Panc1 (cell line): ENCODE measurements at regions not wholly inside any gene's neighbourhood (a gene's known extent, or its start where the extent isn't known, plus 50 kb on each side); places are given as distances from the start of the nearest gene placed in this dataset.

ENCODE experiments used
- ATAC-seq: fragments of 200-7000 bp; cut with Tn5 transposase; 2 replicates; pipeline ENCODE4 v1.9.1; 2020; ENCODE audit warnings: mild to moderate bottlenecking, moderate library complexity
- BruUV-seq: library from RNA; stranded (reverse); fragments of 400-500 nt; replicated peaks from 2 replicates; lab custom pipeline; 2021; lab: Mats Ljungman, UMichigan
- CTCF ChIA-PET: fragments of 300-600 bp; sonication (Branson Sonifier 250); formaldehyde crosslinking; loops from one replicate; lab custom pipeline; 2022; ENCODE audit warnings: antibody characterized with exemption; lab: Charles Lee
- POLR2A ChIA-PET: fragments of 300-600 bp; sonication (Branson Sonifier 250); formaldehyde crosslinking; loops from one replicate; lab custom pipeline; 2022; ENCODE audit warnings: antibody characterized with exemption; lab: Charles Lee
- DNase-seq: peaks from one replicate; pipeline ENCODE4 v3.0.0-alpha.2; 2010; ENCODE audit warnings: low read depth, low spot score
- H3K27ac ChIP-seq: 2 replicates; pipeline ENCODE4 v1.5.1; 2011; ENCODE audit warnings: mild to moderate bottlenecking, low read length, inconsistent platforms
- H3K27me3 ChIP-seq: fragments of 200-500 bp; sonication (Bioruptor generic); 2 replicates; pipeline ENCODE4 v1.6.0; 2014; ENCODE audit warnings: low read length, inconsistent platforms; ENCODE audit not compliant: control insufficient read depth, insufficient read depth
- H3K36me3 ChIP-seq: fragments of 200-500 bp; sonication (Bioruptor generic); 2 replicates; pipeline ENCODE4 v1.5.1; 2014; ENCODE audit warnings: inconsistent platforms, mild to moderate bottlenecking, low read length, moderate library complexity; ENCODE audit not compliant: control insufficient read depth, insufficient read depth
- H3K4me1 ChIP-seq: 2 replicates; pipeline ENCODE4 v1.5.1; 2011; ENCODE audit warnings: inconsistent platforms, mild to moderate bottlenecking, low read length, moderate library complexity; ENCODE audit not compliant: control insufficient read depth, insufficient read depth
- H3K4me3 ChIP-seq, 2 experiments: 2 replicates each; pipeline ENCODE4 v1.5.1; 2011 to 2012; ENCODE audit warnings: low read depth in 2 of 2, low read length in 2 of 2, mild to moderate bottlenecking in 2 of 2, inconsistent platforms in 1 of 2, moderate library complexity in 1 of 2
- H3K9me3 ChIP-seq: fragments of 200-500 bp; sonication (Bioruptor generic); 2 replicates; pipeline ENCODE4 v1.5.1; 2014; ENCODE audit warnings: low read depth, mild to moderate bottlenecking, inconsistent platforms, low read length, moderate library complexity; ENCODE audit not compliant: control insufficient read depth, insufficient read depth
- POLR2AphosphoS5 ChIP-seq: IDR thresholded peaks from 2 replicates; pipeline ENCODE4 v1.6.1; 2012; ENCODE audit warnings: mild to moderate bottlenecking, low read depth, low read length, moderate library complexity
- SIN3A ChIP-seq: IDR thresholded peaks from 2 replicates; pipeline ENCODE4 v1.6.1; 2012; ENCODE audit warnings: low read depth, mild to moderate bottlenecking, low read length, moderate library complexity, borderline replicate concordance; ENCODE audit not compliant: insufficient read depth
- TCF7L2 ChIP-seq: IDR thresholded peaks from 2 replicates; pipeline ENCODE4 v1.6.1; 2011; ENCODE audit warnings: mild to moderate bottlenecking, low read depth, low read length, inconsistent platforms
- in situ Hi-C: cut with HindIII; loops from 2 replicates; pipeline ENCODE4 v1.10.0; 2016; ENCODE audit warnings: low sequenced_read_pairs, low pct_unique_long_range_greater_than_20kb
- intact Hi-C: fragments of 100-400 bp; cut with micrococcal nuclease; formaldehyde crosslinking; loops from one replicate; pipeline ENCODE4 v1.10.0; 2022; ENCODE audit not compliant: unreplicated experiment
- TF ChIP-seq, protein P1 (sequence below): fragments of 450-650 bp; IDR thresholded peaks from 2 replicates; pipeline ENCODE4 v1.5.1; 2017; ENCODE audit warnings: mild to moderate bottlenecking
- TF ChIP-seq, protein P2 (sequence below), 2 experiments: IDR thresholded peaks; 2 replicates each; pipeline ENCODE4 v1.6.1; 2011 to 2012; ENCODE audit warnings: low read depth in 2 of 2, control low read depth in 1 of 2, low read length in 1 of 2, mild to moderate bottlenecking in 1 of 2, moderate library complexity in 1 of 2; ENCODE audit not compliant: insufficient read depth in 1 of 2

DNA sequence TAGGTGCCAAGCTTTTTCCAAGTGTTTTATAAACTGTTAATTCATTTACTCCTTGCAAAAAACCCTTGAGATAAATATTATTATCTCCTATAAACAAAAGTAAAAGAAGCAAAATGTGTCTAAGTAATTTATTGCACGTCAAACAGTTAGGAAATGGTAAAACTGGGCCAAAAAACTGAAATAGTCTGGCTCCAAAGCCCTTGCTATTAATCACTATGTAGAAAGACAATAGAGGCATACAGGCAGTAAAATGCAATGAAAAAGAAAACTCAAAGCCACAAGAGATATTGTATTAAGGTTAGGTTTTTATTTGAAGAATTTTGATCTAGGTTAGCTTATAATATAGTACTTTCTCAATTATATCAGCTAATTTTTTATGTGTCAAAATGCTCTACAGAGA lies 457.7 kb downstream of the ANXA1 start:
- no peak overlapping the region for H3K27ac ChIP-seq
- no TSS peak for BruUV-seq
- DNase-seq (no peak), ATAC-seq (no peak)
- H3K27me3 ChIP-seq: no peaks in the 10 kb centered on the region
- intact Hi-C loops (no loop called here), in situ Hi-C loops (no loop called here)
- no peak overlapping the region for H3K4me3 ChIP-seq
- H3K4me1 ChIP-seq: no peaks in the 10 kb centered on the region
- H3K9me3 ChIP-seq: no peaks in the 10 kb centered on the region
- ChIA-PET POLR2A (no interaction called here), CTCF (no interaction called here)
- H3K36me3 ChIP-seq: no peaks in the 10 kb centered on the region
- TF ChIP-seq POLR2AphosphoS5 (no peak), TCF7L2 (no peak), SIN3A (no peak)
- TF ChIP-seq, protein P1, sequence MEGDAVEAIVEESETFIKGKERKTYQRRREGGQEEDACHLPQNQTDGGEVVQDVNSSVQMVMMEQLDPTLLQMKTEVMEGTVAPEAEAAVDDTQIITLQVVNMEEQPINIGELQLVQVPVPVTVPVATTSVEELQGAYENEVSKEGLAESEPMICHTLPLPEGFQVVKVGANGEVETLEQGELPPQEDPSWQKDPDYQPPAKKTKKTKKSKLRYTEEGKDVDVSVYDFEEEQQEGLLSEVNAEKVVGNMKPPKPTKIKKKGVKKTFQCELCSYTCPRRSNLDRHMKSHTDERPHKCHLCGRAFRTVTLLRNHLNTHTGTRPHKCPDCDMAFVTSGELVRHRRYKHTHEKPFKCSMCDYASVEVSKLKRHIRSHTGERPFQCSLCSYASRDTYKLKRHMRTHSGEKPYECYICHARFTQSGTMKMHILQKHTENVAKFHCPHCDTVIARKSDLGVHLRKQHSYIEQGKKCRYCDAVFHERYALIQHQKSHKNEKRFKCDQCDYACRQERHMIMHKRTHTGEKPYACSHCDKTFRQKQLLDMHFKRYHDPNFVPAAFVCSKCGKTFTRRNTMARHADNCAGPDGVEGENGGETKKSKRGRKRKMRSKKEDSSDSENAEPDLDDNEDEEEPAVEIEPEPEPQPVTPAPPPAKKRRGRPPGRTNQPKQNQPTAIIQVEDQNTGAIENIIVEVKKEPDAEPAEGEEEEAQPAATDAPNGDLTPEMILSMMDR: no peak
- TF ChIP-seq, protein P2, sequence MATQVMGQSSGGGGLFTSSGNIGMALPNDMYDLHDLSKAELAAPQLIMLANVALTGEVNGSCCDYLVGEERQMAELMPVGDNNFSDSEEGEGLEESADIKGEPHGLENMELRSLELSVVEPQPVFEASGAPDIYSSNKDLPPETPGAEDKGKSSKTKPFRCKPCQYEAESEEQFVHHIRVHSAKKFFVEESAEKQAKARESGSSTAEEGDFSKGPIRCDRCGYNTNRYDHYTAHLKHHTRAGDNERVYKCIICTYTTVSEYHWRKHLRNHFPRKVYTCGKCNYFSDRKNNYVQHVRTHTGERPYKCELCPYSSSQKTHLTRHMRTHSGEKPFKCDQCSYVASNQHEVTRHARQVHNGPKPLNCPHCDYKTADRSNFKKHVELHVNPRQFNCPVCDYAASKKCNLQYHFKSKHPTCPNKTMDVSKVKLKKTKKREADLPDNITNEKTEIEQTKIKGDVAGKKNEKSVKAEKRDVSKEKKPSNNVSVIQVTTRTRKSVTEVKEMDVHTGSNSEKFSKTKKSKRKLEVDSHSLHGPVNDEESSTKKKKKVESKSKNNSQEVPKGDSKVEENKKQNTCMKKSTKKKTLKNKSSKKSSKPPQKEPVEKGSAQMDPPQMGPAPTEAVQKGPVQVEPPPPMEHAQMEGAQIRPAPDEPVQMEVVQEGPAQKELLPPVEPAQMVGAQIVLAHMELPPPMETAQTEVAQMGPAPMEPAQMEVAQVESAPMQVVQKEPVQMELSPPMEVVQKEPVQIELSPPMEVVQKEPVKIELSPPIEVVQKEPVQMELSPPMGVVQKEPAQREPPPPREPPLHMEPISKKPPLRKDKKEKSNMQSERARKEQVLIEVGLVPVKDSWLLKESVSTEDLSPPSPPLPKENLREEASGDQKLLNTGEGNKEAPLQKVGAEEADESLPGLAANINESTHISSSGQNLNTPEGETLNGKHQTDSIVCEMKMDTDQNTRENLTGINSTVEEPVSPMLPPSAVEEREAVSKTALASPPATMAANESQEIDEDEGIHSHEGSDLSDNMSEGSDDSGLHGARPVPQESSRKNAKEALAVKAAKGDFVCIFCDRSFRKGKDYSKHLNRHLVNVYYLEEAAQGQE (IDR thresholded peaks at IDR 0.05; ENCODE audit: insufficient read depth in 1 of 2, low read depth in 2 of 2, low read length in 1 of 2): no peak

- DNase-seq (no peak), ATAC-seq (no peak)
- H3K9me3 ChIP-seq: no peaks in the 10 kb centered on the region
- no peak overlapping the region for H3K4me3 ChIP-seq
- intact Hi-C loops: no loop called here
- no peaks in the 10 kb centered on the region for H3K27me3 ChIP-seq
- POLR2A ChIA-PET: no interaction called here
- CTCF ChIA-PET: no interaction called here
- BruUV-seq: no TSS peak
- H3K36me3 ChIP-seq: no peaks in the 10 kb centered on the region
- H3K27ac ChIP-seq: no peak overlapping the region
- no peaks in the 10 kb centered on the region for H3K4me1 ChIP-seq
- TF ChIP-seq, protein P2 (IDR thresholded peaks at IDR 0.05; ENCODE audit: insufficient read depth in 1 of 2, low read depth in 2 of 2, low read length in 1 of 2): no peak
- in situ Hi-C loops: no loop called here
Observed at GRCh38 chr9:73611032-73611431, 459.4 kb downstream of the ANXA1 start.
